PC-3 (cell line): ENCODE measurements at regions not wholly inside any gene's neighbourhood (a gene's known extent, or its start where the extent isn't known, plus 50 kb on each side); places are given as distances from the start of the nearest gene placed in this dataset.

Experiments
- ATAC-seq: fragments of 200-7000 bp; cut with Tn5 transposase; 2 replicates; pipeline ENCODE4 v1.9.1; 2020; ENCODE audit warnings: mild to moderate bottlenecking, moderate library complexity
- BruUV-seq: library from RNA; stranded (reverse); fragments of 400-500 nt; replicated peaks from 2 replicates; lab custom pipeline; 2021; lab: Mats Ljungman, UMichigan
- CTCF ChIA-PET: fragments of 300-600 bp; sonication (Branson Sonifier 250); formaldehyde crosslinking; loops from one replicate; lab custom pipeline; 2022; ENCODE audit warnings: antibody characterized with exemption; lab: Charles Lee
- POLR2A ChIA-PET: fragments of 300-600 bp; sonication (Branson Sonifier 250); formaldehyde crosslinking; loops from one replicate; lab custom pipeline; 2022; ENCODE audit warnings: antibody characterized with exemption; ENCODE audit not compliant: unreplicated experiment; lab: Charles Lee
- DNase-seq: peaks from one replicate; pipeline ENCODE4 v3.0.0-alpha.2; 2015
- H2AFZ ChIP-seq: fragments of 300-600 bp; sonication (generic); 2 replicates; pipeline ENCODE4 v1.6.0; 2016; ENCODE audit warnings: antibody characterized with exemption, low read length
- H3F3A ChIP-seq: fragments of 300-600 bp; sonication (generic); one replicate; pipeline ENCODE4 v1.6.0; 2017; ENCODE audit warnings: antibody characterized with exemption, low read length, control low read depth, mild to moderate bottlenecking; ENCODE audit not compliant: unreplicated experiment
- H3K27ac ChIP-seq: fragments of 300-600 bp; sonication (generic); 2 replicates; pipeline ENCODE4 v1.5.1; 2016; ENCODE audit warnings: mild to moderate bottlenecking, low read length
- H3K27me3 ChIP-seq: fragments of 300-600 bp; sonication (generic); 2 replicates; pipeline ENCODE4 v1.6.1; 2016; ENCODE audit warnings: low read length, mixed read lengths
- H3K36me3 ChIP-seq: fragments of 300-600 bp; sonication (generic); 2 replicates; pipeline ENCODE4 v1.6.1; 2016; ENCODE audit warnings: low read depth, mixed run types, low read length, mixed read lengths
- H3K4me1 ChIP-seq: fragments of 300-600 bp; sonication (generic); 2 replicates; pipeline ENCODE4 v1.5.1; 2016; ENCODE audit warnings: low read length; ENCODE audit not compliant: insufficient read depth
- H3K4me2 ChIP-seq: fragments of 300-600 bp; sonication (generic); 2 replicates; pipeline ENCODE4 v1.6.0; 2016; ENCODE audit warnings: low read length
- H3K4me3 ChIP-seq: fragments of 300-600 bp; sonication (generic); 2 replicates; pipeline ENCODE4 v1.5.1; 2016; ENCODE audit warnings: mild to moderate bottlenecking, low read length, mixed read lengths
- H3K79me2 ChIP-seq: fragments of 300-600 bp; sonication (generic); 2 replicates; pipeline ENCODE4 v1.6.1; 2017; ENCODE audit warnings: low read length, mixed read lengths
- H3K9ac ChIP-seq: fragments of 300-600 bp; sonication (generic); 2 replicates; pipeline ENCODE4 v1.6.0; 2016; ENCODE audit warnings: mild to moderate bottlenecking, low read length
- H3K9me2 ChIP-seq: fragments of 300-600 bp; sonication (generic); replicated peaks from 2 replicates; pipeline ENCODE4 v1.6.1; 2016; ENCODE audit warnings: mixed run types, low read length, mixed read lengths
- H3K9me3 ChIP-seq: fragments of 300-600 bp; sonication (generic); 2 replicates; pipeline ENCODE4 v1.6.1; 2016; ENCODE audit warnings: low read length, mixed read lengths
- H4K20me1 ChIP-seq: fragments of 300-600 bp; sonication (generic); 2 replicates; pipeline ENCODE4 v1.6.1; 2016; ENCODE audit warnings: low read length, mixed read lengths
- CTCF ChIP-seq: fragments of 300-600 bp; sonication (generic); conservative IDR thresholded peaks from 2 replicates; pipeline ENCODE4 v1.5.1; 2017; ENCODE audit warnings: antibody characterized with exemption, low read depth, mild to moderate bottlenecking, low read length
- EZH2 ChIP-seq: fragments of 300-600 bp; sonication (generic); IDR thresholded peaks from one replicate; pipeline ENCODE4 v1.6.1; 2017; ENCODE audit warnings: antibody characterized with exemption, mild to moderate bottlenecking, low read length; ENCODE audit not compliant: unreplicated experiment
- EZH2phosphoT487 ChIP-seq: fragments of 300-600 bp; sonication (generic); IDR thresholded peaks from 2 replicates; pipeline ENCODE4 v1.6.1; 2018; ENCODE audit warnings: mild to moderate bottlenecking, antibody characterized with exemption, low read length, borderline replicate concordance
- intact Hi-C: fragments of 100-400 bp; cut with micrococcal nuclease; formaldehyde crosslinking; loops from 2 replicates; pipeline ENCODE4 v1.9.0; 2023

GRCh38 chr10:37707829-37708578, 149.4 kb downstream of the ZNF248 start:
- no peaks in the 10 kb centered on the region for H4K20me1 ChIP-seq
- no peaks in the 10 kb centered on the region for H3K27me3 ChIP-seq
- H3K4me2 ChIP-seq = no peak overlapping the region
- H3K79me2 ChIP-seq = no peaks in the 10 kb centered on the region
- H3K9me3 ChIP-seq = no peaks in the 10 kb centered on the region
- ChIA-PET CTCF (interaction anchor here (0.6 to 1.4 kb wide), 4 partner anchors 47 to 260 kb away, joined by 3 to 9 read pairs (median 6); no protein-coding TSS in a partner anchor), POLR2A (no interaction called here)
- H3K9ac ChIP-seq = no peak overlapping the region
- no TSS peak for BruUV-seq
- peak; percentile 44 for DNase-seq
- H3K27ac ChIP-seq = no peak overlapping the region
- no peaks in the 10 kb centered on the region for H3K36me3 ChIP-seq
- peak; percentile 51 for ATAC-seq
- H3K9me2 ChIP-seq = no peaks in the 10 kb centered on the region
- peaks cover 6% of the 10 kb centered on the region for H3K4me1 ChIP-seq
- H2AFZ ChIP-seq = no peak overlapping the region
- H3K4me3 ChIP-seq = no peak overlapping the region
- TF ChIP-seq EZH2 (no peak), EZH2phosphoT487 (no peak), CTCF (peak; percentile 62; the same call in 1 of the 2 replicates)
- intact Hi-C loops = loop anchor here (1.0 to 5.0 kb wide), 4 partner anchors 47 to 274 kb away; no protein-coding TSS in a partner anchor
- H3F3A ChIP-seq = no peaks in the 10 kb centered on the region

- Histone ChIP-seq H3F3A (no peaks in the 10 kb centered on the region), H3K27ac (no peak overlapping the region), H2AFZ (no peak overlapping the region), H3K4me3 (no peak overlapping the region), H3K4me1 (no peaks in the 10 kb centered on the region), H3K4me2 (no peak overlapping the region), H3K9me3 (no peaks in the 10 kb centered on the region), H3K9me2 (no peaks in the 10 kb centered on the region), H3K36me3 (no peaks in the 10 kb centered on the region), H3K9ac (no peak overlapping the region), H3K27me3 (no peaks in the 10 kb centered on the region), H3K79me2 (no peaks in the 10 kb centered on the region), H4K20me1 (no peaks in the 10 kb centered on the region)
- no TSS peak for BruUV-seq
- POLR2A ChIA-PET = no interaction called here
- CTCF ChIA-PET = no interaction called here
- no peak for TF ChIP-seq CTCF
- TF ChIP-seq EZH2phosphoT487 = no peak
- TF ChIP-seq EZH2 = no peak
- intact Hi-C loops = no loop called here
- ATAC-seq (no peak), DNase-seq (no peak)
These were observed 152.8 kb downstream of the ZNF248 start for GRCh38 chr10:37704566-37704965.

- intact Hi-C loops = no loop called here
- no peaks in the 10 kb centered on the region for H3K79me2 ChIP-seq
- H3K27ac ChIP-seq = no peak overlapping the region
- H3K4me3 ChIP-seq = no peak overlapping the region
- TF ChIP-seq EZH2phosphoT487 (no peak), CTCF (no peak), EZH2 (no peak)
- no peaks in the 10 kb centered on the region for H3K36me3 ChIP-seq
- H3K27me3 ChIP-seq = no peaks in the 10 kb centered on the region
- no peak overlapping the region for H3K9ac ChIP-seq
- POLR2A ChIA-PET = no interaction called here
- H3K9me3 ChIP-seq = no peaks in the 10 kb centered on the region
- no peaks in the 10 kb centered on the region for H3F3A ChIP-seq
- CTCF ChIA-PET = no interaction called here
- H2AFZ ChIP-seq = no peak overlapping the region
- DNase-seq (no peak), ATAC-seq (no peak)
- H3K9me2 ChIP-seq = no peaks in the 10 kb centered on the region
- no TSS peak for BruUV-seq
- no peak overlapping the region for H3K4me2 ChIP-seq
- H4K20me1 ChIP-seq = no peaks in the 10 kb centered on the region
- no peaks in the 10 kb centered on the region for H3K4me1 ChIP-seq
These were observed 153.5 kb downstream of the ZNF248 start for GRCh38 chr10:37703833-37704382.
